GM12878 (cell line): ENCODE measurements at regions not wholly inside any gene's neighbourhood (a gene's known extent, or its start where the extent isn't known, plus 50 kb on each side); places are given as distances from the start of the nearest gene placed in this dataset.

ENCODE experiments used
- ATAC-seq: fragments of 200-7000 bp; cut with Tn5 transposase; 3 replicates; pipeline ENCODE4 v1.9.1; 2020; ENCODE audit warnings: mild to moderate bottlenecking, moderate library complexity
- BruUV-seq: library from RNA; stranded (reverse); fragments of 400-500 nt; replicated peaks from 2 replicates; lab custom pipeline; 2021; lab: Mats Ljungman, UMichigan
- CTCF ChIA-PET: fragments of 300-600 bp; sonication (Branson Sonifier 250); formaldehyde crosslinking; extraction: SDS; loops from one replicate; lab custom pipeline; 2021; ENCODE audit warnings: inconsistent platforms; lab: Yijun Ruan, JAX
- POLR2A ChIA-PET: fragments of 350-600 bp; formaldehyde crosslinking; extraction: SDS; loops from one replicate; lab custom pipeline; 2021; ENCODE audit warnings: inconsistent platforms; lab: Charles Lee
- RAD21 ChIA-PET: fragments of 300-600 bp; sonication (Branson Sonifier 250); formaldehyde crosslinking; loops from one replicate; lab custom pipeline; 2023; ENCODE audit warnings: antibody characterized with exemption; ENCODE audit not compliant: unreplicated experiment; lab: Charles Lee
- SMC1A ChIA-PET: fragments of 300-600 bp; sonication (Branson Sonifier 250); formaldehyde crosslinking; loops from one replicate; lab custom pipeline; 2023; ENCODE audit not compliant: unreplicated experiment, uncharacterized antibody; lab: Charles Lee
- DNase-seq: peaks from one replicate; pipeline ENCODE4 v3.0.0-alpha.2; 2011; ENCODE audit warnings: low read depth, low spot score
- FAIRE-seq: peaks from 3 replicates; lab custom pipeline; 2011; peaks lifted over from hg19 to GRCh38; lab: Jason Lieb, UNC
- H2AFZ ChIP-seq: 2 replicates; pipeline ENCODE4 v1.6.0; 2011; ENCODE audit warnings: low read depth, low read length, control low read depth; ENCODE audit not compliant: control insufficient read depth
- H3K27ac ChIP-seq: 2 replicates; pipeline ENCODE4 v1.5.1; 2011; ENCODE audit warnings: control low read depth; ENCODE audit not compliant: control insufficient read depth, insufficient read depth
- H3K27me3 ChIP-seq, 2 experiments: replicated peaks in 1 of 2; 2 replicates each; pipeline versions ENCODE4 v1.6.0 to v1.6.1; 2011; ENCODE audit warnings: low read length in 1 of 2; ENCODE audit not compliant: control insufficient read depth in 2 of 2, insufficient read depth in 2 of 2
- H3K36me3 ChIP-seq, 2 experiments: 2 replicates each; pipeline ENCODE4 v1.5.1; 2011; ENCODE audit warnings: low read length in 1 of 2; ENCODE audit not compliant: control insufficient read depth in 2 of 2, insufficient read depth in 2 of 2
- H3K4me1 ChIP-seq: 2 replicates; pipeline ENCODE4 v1.6.1; 2011; ENCODE audit warnings: mild to moderate bottlenecking, low read length, moderate library complexity, mixed read lengths; ENCODE audit not compliant: control insufficient read depth, insufficient read depth
- H3K4me2 ChIP-seq: 2 replicates; pipeline ENCODE4 v1.6.0; 2011; ENCODE audit warnings: control low read depth; ENCODE audit not compliant: control insufficient read depth, insufficient read depth
- H3K4me3 ChIP-seq: fragments of 200-600 bp; sonication (generic); 2 replicates; pipeline ENCODE4 v1.5.1; 2016
- H3K79me2 ChIP-seq: 2 replicates; pipeline ENCODE4 v1.6.0; 2011; ENCODE audit warnings: low read length; ENCODE audit not compliant: control insufficient read depth, insufficient read depth
- H3K9ac ChIP-seq: 2 replicates; pipeline ENCODE4 v1.8.0; 2011; ENCODE audit warnings: low read length, control low read depth, mixed read lengths; ENCODE audit not compliant: control insufficient read depth, insufficient read depth
- H3K9me3 ChIP-seq: replicated peaks from 3 replicates; pipeline ENCODE4 v1.5.1; 2011; ENCODE audit warnings: mild to moderate bottlenecking, low read length; ENCODE audit not compliant: control insufficient read depth, insufficient read depth
- H4K20me1 ChIP-seq: 2 replicates; pipeline ENCODE4 v1.6.0; 2011; ENCODE audit not compliant: control insufficient read depth, insufficient read depth
- ATF3 ChIP-seq: IDR thresholded peaks from 2 replicates; pipeline ENCODE4 v1.6.1; 2011; ENCODE audit warnings: low read depth, mild to moderate bottlenecking, low read length, moderate library complexity, borderline replicate concordance; ENCODE audit errors: extremely low read depth
- BMI1 ChIP-seq: fragments of 450-650 bp; IDR thresholded peaks from 2 replicates; pipeline ENCODE4 v1.6.1; 2016; ENCODE audit warnings: mild to moderate bottlenecking, moderate library complexity, borderline replicate concordance
- CHD1 ChIP-seq: IDR thresholded peaks from 2 replicates; pipeline ENCODE4 v1.6.1; 2012; ENCODE audit warnings: low read depth, low read length, improper control_type of control experiment
- E4F1 ChIP-seq: fragments of 450-650 bp; IDR thresholded peaks from 2 replicates; pipeline ENCODE4 v1.6.1; 2018; ENCODE audit warnings: borderline replicate concordance, mild to moderate bottlenecking; ENCODE audit not compliant: partially characterized antibody
- ESRRA ChIP-seq: IDR thresholded peaks from 2 replicates; pipeline ENCODE4 v1.6.1; 2012; ENCODE audit warnings: mild to moderate bottlenecking, low read length, improper control_type of control experiment
- EZH2 ChIP-seq: IDR thresholded peaks from 2 replicates; pipeline ENCODE4 v1.6.1; 2012; ENCODE audit warnings: low read depth, mild to moderate bottlenecking, control low read depth, inconsistent platforms, low read length, borderline replicate concordance; ENCODE audit not compliant: control insufficient read depth
- JUNB ChIP-seq: IDR thresholded peaks from 2 replicates; pipeline ENCODE4 v1.6.1; 2016; ENCODE audit warnings: antibody characterized with exemption, mild to moderate bottlenecking
- KDM1A ChIP-seq: fragments of 200-600 bp; sonication (generic); IDR thresholded peaks from 2 replicates; pipeline ENCODE4 v1.6.1; 2016; ENCODE audit warnings: borderline replicate concordance
- NRF1 ChIP-seq: conservative IDR thresholded peaks from 2 replicates; pipeline ENCODE4 v1.6.1; 2011; ENCODE audit warnings: mild to moderate bottlenecking, low read depth, low read length, improper control_type of control experiment
- PAX5 ChIP-seq: IDR thresholded peaks from 2 replicates; pipeline ENCODE4 v1.6.1; 2011; ENCODE audit warnings: low read depth, low read length, borderline replicate concordance
- POLR2AphosphoS2 ChIP-seq: IDR thresholded peaks from 2 replicates; pipeline ENCODE4 v1.6.1; 2011; ENCODE audit warnings: low read depth, mild to moderate bottlenecking, low read length, improper control_type of control experiment, moderate library complexity
- RAD51 ChIP-seq: fragments of 450-650 bp; IDR thresholded peaks from 2 replicates; pipeline ENCODE4 v1.6.1; 2016; ENCODE audit warnings: moderate library complexity, mild to moderate bottlenecking, inconsistent platforms
- RELA ChIP-seq: fragments of 450-650 bp; IDR thresholded peaks from 2 replicates; pipeline ENCODE4 v1.8.0; 2014; ENCODE audit warnings: borderline replicate concordance; ENCODE audit not compliant: partially characterized antibody
- RFX5 ChIP-seq: IDR thresholded peaks from 2 replicates; pipeline ENCODE4 v1.6.1; 2011; ENCODE audit warnings: low read depth, low read length, improper control_type of control experiment
- WRNIP1 ChIP-seq: IDR thresholded peaks from 2 replicates; pipeline ENCODE4 v1.6.1; 2011; ENCODE audit warnings: low read depth, low read length, improper control_type of control experiment, borderline replicate concordance
- ZNF217 ChIP-seq: fragments of 450-650 bp; IDR thresholded peaks from 2 replicates; pipeline ENCODE4 v1.6.1; 2017; ENCODE audit warnings: antibody characterized with exemption, mild to moderate bottlenecking
- WGBS: methylation state at CpG from one replicate; pipeline ENCODE4 v1.1.6; 2016; ENCODE audit warnings: low lambda C conversion rate; ENCODE audit not compliant: insufficient replicate concordance, insufficient coverage; ENCODE audit errors: missing lambda C conversion rate; 5-methylcytosine and 5-hydroxymethylcytosine counted together
- in situ Hi-C: fragments of 300-500 bp; cut with MboI; formaldehyde crosslinking; loops from 9 replicates; pipeline ENCODE4 v1.14.3; 2018; ENCODE audit warnings: mixed read lengths
- intact Hi-C: fragments of 100-400 bp; cut with micrococcal nuclease; formaldehyde crosslinking; loops from one replicate; pipeline ENCODE4 v1.14.2; 2022; ENCODE audit not compliant: unreplicated experiment

- TF ChIP-seq CHD1 (no peak), ATF3 (no peak), POLR2AphosphoS2 (no peak), PAX5 (no peak), RAD51 (no peak), WRNIP1 (no peak), ZNF217 (no peak), JUNB (no peak), EZH2 (no peak), E4F1 (no peak), NRF1 (no peak), ESRRA (no peak), BMI1 (no peak), RFX5 (no peak), RELA (no peak), KDM1A (no peak)
- RAD21 ChIA-PET: no interaction called here
- no peak for DNase-seq
Observed at GRCh38 chr7:130818056-130818455, 84.0 kb upstream of the KLF14 start.

More at GRCh38 chr7:130818056-130818455, 84.0 kb upstream of the KLF14 start:
- intact Hi-C loops (no loop called here), in situ Hi-C loops (no loop called here)
- ATAC-seq (no peak), FAIRE-seq (no peak)
- Histone ChIP-seq H4K20me1 (no peaks in the 10 kb centered on the region), H3K27me3 (no peaks in the 10 kb centered on the region), H3K27ac (no peak overlapping the region), H3K79me2 (no peaks in the 10 kb centered on the region), H3K36me3 (no peaks in the 10 kb centered on the region), H2AFZ (no peak overlapping the region), H3K4me1 (no peaks in the 10 kb centered on the region), H3K9ac (no peak overlapping the region), H3K4me2 (no peak overlapping the region), H3K4me3 (no peak overlapping the region), H3K9me3 (no peaks in the 10 kb centered on the region)
- WGBS: 34% methylated on average over 2 of the region's 2 CpGs
- ChIA-PET POLR2A (no interaction called here), CTCF (interaction anchor here (1.0 kb wide), 1 partner anchor 11 kb away, joined by 3 read pairs; no protein-coding TSS in a partner anchor), SMC1A (no interaction called here)
- no TSS peak for BruUV-seq
